ENCODE measurements at regions not wholly inside any gene's neighbourhood (a gene's known extent, or its start where the extent isn't known, plus 50 kb on each side); places are given as distances from the start of the nearest gene placed in this dataset.

GRCh38 chr9:19992556-19992955, 203.7 kb upstream of the SLC24A2 start:
- DNase-seq, result no peak

GRCh38 chr9:19989213-19989612, 200.4 kb upstream of the SLC24A2 start:
- DNase-seq, result no peak

GRCh38 chr9:19988281-19988680, 199.4 kb upstream of the SLC24A2 start:
- DNase-seq, result no peak

GRCh38 chr9:19985081-19985480, 196.2 kb upstream of the SLC24A2 start:
- no peak for DNase-seq

DNA sequence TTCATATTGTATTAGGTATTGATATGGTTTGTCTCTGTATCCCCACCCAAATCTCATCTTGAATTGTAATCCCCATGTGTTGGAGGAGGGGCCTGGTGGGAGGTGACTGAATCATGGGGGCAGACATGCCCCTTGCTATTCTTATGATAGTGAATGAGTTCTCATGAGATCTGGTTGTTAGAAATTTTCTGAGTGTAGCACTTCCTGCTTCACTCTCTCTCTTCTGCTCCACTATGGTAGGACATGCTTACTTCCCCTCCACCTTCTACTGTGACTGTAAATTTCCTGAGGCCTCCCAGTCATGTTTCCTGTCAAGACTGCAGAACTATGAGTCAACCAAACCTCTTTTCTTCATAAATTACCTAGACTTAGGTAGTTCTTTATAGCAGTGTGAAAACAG, 187.4 kb upstream of the SLC24A2 start:
- DNase-seq, result no peak

DNA sequence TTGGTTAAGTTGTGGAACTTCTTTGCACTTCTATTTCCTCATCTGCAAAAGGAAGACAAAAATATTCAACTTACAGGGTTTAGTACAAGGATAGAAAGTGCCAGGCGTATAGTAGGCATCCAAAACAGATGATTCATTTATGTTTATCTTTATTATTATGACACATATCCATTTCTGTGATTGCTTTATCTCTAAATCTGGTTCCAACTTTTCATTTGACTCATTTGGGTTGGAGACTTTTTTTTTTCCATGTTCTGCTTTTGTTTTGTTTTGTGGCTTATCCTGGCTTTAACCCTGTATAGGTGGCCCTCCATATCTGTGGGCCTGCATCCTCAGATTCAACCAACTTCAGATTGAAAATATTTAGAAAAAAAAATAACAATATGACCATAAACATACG, 186.7 kb upstream of the SLC24A2 start:
- DNase-seq, result no peak

DNA sequence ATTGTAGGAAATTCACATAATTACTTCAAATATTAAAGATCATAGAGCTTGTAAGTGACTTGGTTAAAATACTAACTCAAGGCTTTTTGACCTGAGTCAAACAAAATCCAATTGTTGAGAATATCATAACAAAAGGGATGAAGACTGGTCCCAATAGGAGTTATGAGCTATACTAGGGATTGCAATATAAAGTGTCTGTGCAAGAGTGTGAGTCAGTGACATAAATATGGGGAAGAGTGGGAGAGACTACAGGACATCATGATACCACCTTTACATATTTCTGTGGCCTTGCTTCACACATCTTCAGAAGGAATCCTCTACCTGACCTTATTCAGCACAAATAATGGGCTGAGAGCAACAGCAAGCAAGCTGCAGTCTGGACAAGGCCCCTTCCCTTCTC, 180.9 kb upstream of the SLC24A2 start:
- DNase-seq, result no peak

GRCh38 chr9:19967888-19968459, 179.1 kb upstream of the SLC24A2 start:
- DNase-seq, result no peak

- no peak for DNase-seq
Measured at GRCh38 chr9:19967216-19967887, 178.5 kb upstream of the SLC24A2 start.

- no peak for DNase-seq
Measured at GRCh38 chr9:19965336-19965735, 176.5 kb upstream of the SLC24A2 start.

GRCh38 chr9:19947996-19948395, 159.2 kb upstream of the SLC24A2 start:
- no peak for DNase-seq

- DNase-seq, result no peak
Measured at GRCh38 chr9:19946441-19947109, 157.7 kb upstream of the SLC24A2 start.

DNA sequence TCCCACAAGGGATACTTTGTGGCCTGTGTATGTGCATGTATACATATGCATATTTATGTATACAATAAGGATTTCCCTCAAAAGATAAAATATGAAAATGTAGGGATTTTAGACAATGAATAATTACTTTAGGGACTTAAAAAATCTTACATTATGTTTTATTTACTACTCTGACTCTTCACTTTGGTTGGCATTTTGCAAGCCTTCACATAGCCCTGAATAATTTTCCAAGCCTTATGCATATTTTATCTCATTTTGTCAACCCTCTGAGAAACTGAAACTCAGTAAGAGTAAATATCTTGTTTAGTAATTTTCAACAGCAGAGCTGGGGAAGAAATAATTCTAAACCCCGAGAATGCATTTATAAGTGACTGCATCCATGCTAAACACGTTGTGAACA, 153.0 kb upstream of the SLC24A2 start:
- no peak for DNase-seq

- DNase-seq, result no peak
Measured at GRCh38 chr9:19940811-19941535, 152.1 kb upstream of the SLC24A2 start.

- DNase-seq, result peak; percentile 56
Measured at GRCh38 chr9:19939734-19940278, 151.0 kb upstream of the SLC24A2 start.

GRCh38 chr9:19938990-19939733, 150.3 kb upstream of the SLC24A2 start:
- DNase-seq, result no peak

DNA sequence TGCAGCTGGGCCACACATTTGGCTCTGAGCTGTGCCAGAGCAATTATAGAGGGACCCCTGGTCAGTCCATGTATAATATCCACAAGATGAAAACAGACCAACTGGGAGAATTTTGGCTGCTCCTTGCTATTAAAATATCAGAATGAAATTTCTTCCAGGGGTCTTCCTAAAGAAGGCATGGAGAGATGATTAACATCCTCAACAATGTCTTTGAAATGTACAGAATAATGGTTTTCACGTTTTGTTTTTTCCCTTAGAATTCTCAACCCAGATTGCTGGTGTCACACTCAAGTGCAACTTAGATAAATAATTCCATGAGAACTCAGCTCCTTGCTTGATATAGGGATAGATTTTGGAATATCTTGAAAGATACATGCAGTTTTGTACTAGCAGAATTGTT, 148.3 kb upstream of the SLC24A2 start:
- no peak for DNase-seq

DNA sequence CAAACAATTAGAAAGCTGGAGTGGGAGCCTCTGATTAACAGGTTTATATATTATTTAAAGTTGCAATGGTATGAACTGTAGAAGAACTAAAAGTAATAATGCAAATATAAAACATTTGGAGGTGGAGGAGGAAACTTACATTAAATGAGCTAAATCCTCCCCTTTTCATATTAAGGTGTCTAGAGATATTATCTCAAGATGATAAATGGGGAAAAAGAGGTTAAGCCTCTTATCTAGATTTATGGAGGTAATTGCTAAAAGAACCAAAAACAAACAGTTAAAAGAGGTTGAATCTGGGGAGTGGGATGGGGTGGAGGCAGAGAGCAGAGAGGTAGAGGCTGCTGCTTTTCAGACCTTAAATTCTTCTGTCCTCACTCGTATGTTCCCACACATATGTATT, 147.8 kb upstream of the SLC24A2 start:
- no peak for DNase-seq

DNA sequence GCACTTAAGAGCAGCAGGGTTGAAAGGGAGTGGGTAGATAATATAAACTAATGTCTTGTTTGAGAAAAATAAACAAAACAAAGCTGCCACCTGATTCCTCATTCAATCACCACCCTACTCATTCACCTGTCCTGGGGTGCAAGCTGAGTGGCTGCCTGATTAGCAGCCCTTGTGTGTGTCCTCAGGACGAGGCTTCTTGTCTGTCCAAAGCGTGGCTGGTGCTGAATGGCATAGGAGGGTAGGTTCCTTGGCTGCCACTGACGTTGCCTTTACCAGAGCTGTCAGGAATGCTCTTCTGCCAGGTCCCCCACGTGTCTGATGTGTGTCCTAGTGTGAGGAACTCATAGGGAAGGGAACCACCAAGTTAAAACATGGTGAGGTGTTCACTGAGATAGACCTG, 146.6 kb upstream of the SLC24A2 start:
- no peak for DNase-seq

GRCh38 chr9:19934301-19934871, 145.5 kb upstream of the SLC24A2 start:
- DNase-seq, result no peak

GRCh38 chr9:19931098-19931890, 142.5 kb upstream of the SLC24A2 start:
- peak; percentile 52 for DNase-seq

GRCh38 chr9:19927560-19927959, 138.7 kb upstream of the SLC24A2 start:
- no peak for DNase-seq
